HL-60 (cell line): ENCODE measurements at regions not wholly inside any gene's neighbourhood (a gene's known extent, or its start where the extent isn't known, plus 50 kb on each side); places are given as distances from the start of the nearest gene placed in this dataset.

Experiments used
- CTCF ChIP-seq: IDR thresholded peaks from one replicate; pipeline ENCODE4 v1.5.1; 2011; ENCODE audit warnings: low read length, control low read depth, inconsistent platforms; ENCODE audit not compliant: insufficient read depth
- POLR2AphosphoS5 ChIP-seq: IDR thresholded peaks from 2 replicates; pipeline ENCODE4 v1.6.1; 2012; ENCODE audit warnings: low read depth
- REST ChIP-seq: IDR thresholded peaks from 2 replicates; pipeline ENCODE4 v1.6.1; 2012; ENCODE audit warnings: low read depth; ENCODE audit not compliant: insufficient replicate concordance

- TF ChIP-seq POLR2AphosphoS5 (no peak), CTCF (no peak), REST (no peak)
Measured at GRCh38 chr9:109708451-109708945, 71.5 kb upstream of the PALM2AKAP2 start.
